ENCODE measurements at regions not wholly inside any gene's neighbourhood (a gene's known extent, or its start where the extent isn't known, plus 50 kb on each side); places are given as distances from the start of the nearest gene placed in this dataset.
A peak's percentile ranks its signal among the peaks of the same experiment; 100 is the strongest.

GRCh38 chr5:68554571-68555279 is 339.2 kb downstream of the PIK3R1 start (continued):
- TF ChIP-seq, protein P1, sequence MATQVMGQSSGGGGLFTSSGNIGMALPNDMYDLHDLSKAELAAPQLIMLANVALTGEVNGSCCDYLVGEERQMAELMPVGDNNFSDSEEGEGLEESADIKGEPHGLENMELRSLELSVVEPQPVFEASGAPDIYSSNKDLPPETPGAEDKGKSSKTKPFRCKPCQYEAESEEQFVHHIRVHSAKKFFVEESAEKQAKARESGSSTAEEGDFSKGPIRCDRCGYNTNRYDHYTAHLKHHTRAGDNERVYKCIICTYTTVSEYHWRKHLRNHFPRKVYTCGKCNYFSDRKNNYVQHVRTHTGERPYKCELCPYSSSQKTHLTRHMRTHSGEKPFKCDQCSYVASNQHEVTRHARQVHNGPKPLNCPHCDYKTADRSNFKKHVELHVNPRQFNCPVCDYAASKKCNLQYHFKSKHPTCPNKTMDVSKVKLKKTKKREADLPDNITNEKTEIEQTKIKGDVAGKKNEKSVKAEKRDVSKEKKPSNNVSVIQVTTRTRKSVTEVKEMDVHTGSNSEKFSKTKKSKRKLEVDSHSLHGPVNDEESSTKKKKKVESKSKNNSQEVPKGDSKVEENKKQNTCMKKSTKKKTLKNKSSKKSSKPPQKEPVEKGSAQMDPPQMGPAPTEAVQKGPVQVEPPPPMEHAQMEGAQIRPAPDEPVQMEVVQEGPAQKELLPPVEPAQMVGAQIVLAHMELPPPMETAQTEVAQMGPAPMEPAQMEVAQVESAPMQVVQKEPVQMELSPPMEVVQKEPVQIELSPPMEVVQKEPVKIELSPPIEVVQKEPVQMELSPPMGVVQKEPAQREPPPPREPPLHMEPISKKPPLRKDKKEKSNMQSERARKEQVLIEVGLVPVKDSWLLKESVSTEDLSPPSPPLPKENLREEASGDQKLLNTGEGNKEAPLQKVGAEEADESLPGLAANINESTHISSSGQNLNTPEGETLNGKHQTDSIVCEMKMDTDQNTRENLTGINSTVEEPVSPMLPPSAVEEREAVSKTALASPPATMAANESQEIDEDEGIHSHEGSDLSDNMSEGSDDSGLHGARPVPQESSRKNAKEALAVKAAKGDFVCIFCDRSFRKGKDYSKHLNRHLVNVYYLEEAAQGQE (IDR thresholded peaks at IDR 0.05; ENCODE audit: low read depth, low read length) = peak; percentile 95
- TF ChIP-seq RXRA (IDR thresholded peaks at IDR 0.05; ENCODE audit: borderline replicate concordance, low read depth) (no peak; the same call in 1 of the 2 replicates), TAF1 (IDR thresholded peaks at IDR 0.05; ENCODE audit: borderline replicate concordance, low read depth, low read length) (peak; percentile 39; the same call in 1 of the 2 replicates), SMC3 (IDR thresholded peaks at IDR 0.05; ENCODE audit: low read depth, low read length) (peak; percentile 26; the same call in 1 of the 2 replicates), TCF12 (IDR thresholded peaks at IDR 0.05) (peak; percentile 87), ELF1 (IDR thresholded peaks at IDR 0.05) (no peak), RAD21 (IDR thresholded peaks at IDR 0.05; ENCODE audit: low read length) (peak; percentile 29), FOSL2 (IDR thresholded peaks at IDR 0.05; ENCODE audit: borderline replicate concordance, low read depth) (peak; percentile 13; the same call in 1 of the 2 replicates), RFX5 (IDR thresholded peaks at IDR 0.05; ENCODE audit: low read length) (no peak), MXI1 (IDR thresholded peaks at IDR 0.05; ENCODE audit: low read depth, low read length) (peak; percentile 43; the same call in 1 of the 2 replicates)
- TF ChIP-seq, protein P2, sequence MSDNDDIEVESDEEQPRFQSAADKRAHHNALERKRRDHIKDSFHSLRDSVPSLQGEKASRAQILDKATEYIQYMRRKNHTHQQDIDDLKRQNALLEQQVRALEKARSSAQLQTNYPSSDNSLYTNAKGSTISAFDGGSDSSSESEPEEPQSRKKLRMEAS (IDR thresholded peaks at IDR 0.05; ENCODE audit: low read depth) = no peak

DNA sequence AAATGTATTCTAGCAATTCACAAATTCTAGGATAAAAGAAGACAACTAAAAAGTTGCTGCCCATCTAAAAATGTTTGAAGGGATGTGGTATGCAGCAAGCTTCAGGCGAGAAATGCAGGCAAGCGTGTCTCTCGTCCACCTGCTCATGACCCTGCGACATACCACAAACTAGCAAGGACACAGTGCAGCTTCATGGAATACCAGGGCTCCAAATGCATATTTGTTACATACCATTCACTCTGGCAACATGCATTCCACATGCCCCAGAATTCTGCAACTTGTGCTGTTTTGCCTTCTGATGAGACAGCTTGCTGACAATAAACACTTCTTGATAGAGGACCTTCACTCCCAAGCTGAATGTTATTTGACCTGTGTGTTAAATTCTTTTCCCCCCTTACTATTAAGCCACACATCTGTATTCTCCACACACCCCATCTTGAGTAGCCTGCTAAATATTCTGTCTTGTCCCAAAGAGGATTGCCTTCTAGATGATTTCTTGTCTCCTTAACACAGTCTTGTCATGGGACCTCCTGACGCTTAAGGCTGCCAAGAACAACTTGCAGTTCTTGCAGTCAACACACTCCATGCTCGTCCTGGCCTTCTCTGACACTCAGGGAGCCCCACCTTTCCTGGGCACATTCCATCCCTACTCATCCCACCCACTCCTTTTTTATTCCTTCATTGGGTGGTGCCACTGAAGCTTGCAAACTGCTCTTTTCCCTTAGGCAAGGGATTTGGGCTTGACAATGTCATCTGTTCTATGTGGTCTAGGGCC is 340.5 kb downstream of the PIK3R1 start:
- no peak overlapping the region for H3K9ac ChIP-seq
- TF ChIP-seq, protein P2 (IDR thresholded peaks at IDR 0.05; ENCODE audit: low read depth) = no peak
- TF ChIP-seq NRF1 (IDR thresholded peaks at IDR 0.05; ENCODE audit: low read depth, low read length) = no peak
- no peak for TF ChIP-seq RXRA (IDR thresholded peaks at IDR 0.05; ENCODE audit: borderline replicate concordance, low read depth)
- no peak for TF ChIP-seq TCF12 (IDR thresholded peaks at IDR 0.05)
- no peak for TF ChIP-seq TAF1 (IDR thresholded peaks at IDR 0.05; ENCODE audit: borderline replicate concordance, low read depth, low read length)
- TF ChIP-seq FOXM1 (IDR thresholded peaks at IDR 0.05; ENCODE audit: low read depth) = no peak
- no peak for TF ChIP-seq MEF2A (IDR thresholded peaks at IDR 0.05; ENCODE audit: borderline replicate concordance, low read depth)
- TF ChIP-seq POLR2AphosphoS5 (IDR thresholded peaks at IDR 0.05; ENCODE audit: low read depth, low read length) = no peak
- no peak for TF ChIP-seq RCOR1 (IDR thresholded peaks at IDR 0.05; ENCODE audit: low read length)
- no peak for TF ChIP-seq SMC3 (IDR thresholded peaks at IDR 0.05; ENCODE audit: low read depth, low read length)
- TF ChIP-seq ELF1 (IDR thresholded peaks at IDR 0.05) = no peak
- TF ChIP-seq, protein P1 (IDR thresholded peaks at IDR 0.05; ENCODE audit: low read depth, low read length) = no peak
- CTCF ChIA-PET = interaction anchor here (0.5 to 1.6 kb wide), 3 partner anchors 21 to 1316 kb away, joined by 3 to 4 read pairs (median 3); no protein-coding TSS in a partner anchor

More for the DNA sequence above, 340.5 kb downstream of the PIK3R1 start:
- H3K27me3 ChIP-seq (ENCODE audit: insufficient read depth) = no peaks in the 10 kb centered on the region
- no peak overlapping the region for H2AFZ ChIP-seq (ENCODE audit: low read depth)
- H3K4me3 ChIP-seq (ENCODE audit: low read depth in 2 of 2, low read length in 1 of 2) = no peak overlapping the region
- no peak overlapping the region for H3K4me2 ChIP-seq
- no peak for DNase-seq
- H3K9me2 ChIP-seq = no peaks in the 10 kb centered on the region
- H4K20me1 ChIP-seq (ENCODE audit: insufficient read depth) = no peaks in the 10 kb centered on the region
- 75% methylated on average over 6 of the region's 6 CpGs for WGBS (ENCODE audit: low lambda C conversion rate)
- H3K9me3 ChIP-seq = no peaks in the 10 kb centered on the region
- peaks cover 5 to 9% of the 10 kb centered on the region in 2 experiments; a peak in 3 of 4 replicates for H3K4me1 ChIP-seq (ENCODE audit: control insufficient read depth in 1 of 2, insufficient read depth in 2 of 2, low read depth in 1 of 2, low read length in 1 of 2)
- peaks cover 20% of the 10 kb centered on the region for H3F3A ChIP-seq (replicated peaks; ENCODE audit: insufficient read depth)
- H3K36me3 ChIP-seq (replicated peaks in 1 of 2; ENCODE audit: control insufficient read depth in 1 of 2, insufficient read depth in 2 of 2, low read length in 1 of 2) = no peaks in the 10 kb centered on the region
- H3K79me2 ChIP-seq (ENCODE audit: insufficient read depth) = no peaks in the 10 kb centered on the region
- POLR2A ChIA-PET = no interaction called here
- H3K27ac ChIP-seq (ENCODE audit: low read depth in 2 of 2, low read length in 1 of 2) = peak overlapping the region in 1 of 2 experiments; percentile 98; a peak in 2 of 4 replicates
